Heart left ventricle (tissue), 16 donors: ENCODE measurements at regions not wholly inside any gene's neighbourhood (a gene's known extent, or its start where the extent isn't known, plus 50 kb on each side); places are given as distances from the start of the nearest gene placed in this dataset.
"Not testable (repeated sequence)": the region's sequence is repeated elsewhere in the genome, so short reads cannot be mapped to it uniquely, and the experiment has no call there.

ENCODE experiments used
- ATAC-seq, 4 donors: fragments of 200-7000 bp; cut with Tn5 transposase; one replicate each; pipeline ENCODE4 v1.9.1; 2020 to 2022; ENCODE audit warnings: moderate library complexity in 4 of 4, mild to moderate bottlenecking in 3 of 4, moderate number of reproducible peaks in 1 of 4
- DNase-seq, 5 donors: peaks; one replicate each; pipeline ENCODE4 v3.0.0-alpha.2; 2020
- H3K27ac ChIP-seq, 12 donors: fragments of 200-600 bp; sonication (generic) in 4 of 12; one replicate each; pipeline versions ENCODE4 v1.5.0 to v1.8.0; 2016 to 2022; ENCODE audit warnings: mild to moderate bottlenecking in 2 of 12
- H3K27me3 ChIP-seq, 9 donors: fragments of 200-600 bp; sonication (generic) in 2 of 9; one replicate each; pipeline versions ENCODE4 v1.5.1 to v1.8.0; 2016 to 2022; ENCODE audit warnings: mild to moderate bottlenecking in 3 of 9
- H3K36me3 ChIP-seq, 9 donors: fragments of 200-600 bp; sonication (generic) in 2 of 9; one replicate each; pipeline versions ENCODE4 v1.5.0 to v1.8.0; 2018 to 2022; ENCODE audit warnings: mild to moderate bottlenecking in 2 of 9
- H3K4me1 ChIP-seq, 12 donors: fragments of 200-600 bp; sonication (generic) in 4 of 12; one replicate each; pipeline versions ENCODE4 v1.5.0 to v1.8.0; 2016 to 2022; ENCODE audit warnings: mild to moderate bottlenecking in 3 of 12
- H3K4me3 ChIP-seq, 12 donors: fragments of 200-600 bp; sonication (generic) in 4 of 12; one replicate each; pipeline versions ENCODE4 v1.5.0 to v1.8.0; 2017 to 2022; ENCODE audit warnings: mild to moderate bottlenecking in 9 of 12, moderate library complexity in 4 of 12
- H3K9me3 ChIP-seq, 12 donors: fragments of 200-600 bp; sonication (generic) in 4 of 12; one replicate each; pipeline versions ENCODE4 v1.5.0 to v1.8.0; 2016 to 2022; ENCODE audit warnings: mild to moderate bottlenecking in 1 of 12
- POLR2A ChIP-seq, 2 donors: fragments of 450-650 bp; IDR thresholded peaks; one replicate each; pipeline ENCODE4 v1.6.1; 2017; ENCODE audit warnings: antibody characterized with exemption in 2 of 2, mild to moderate bottlenecking in 2 of 2, moderate library complexity in 2 of 2
- WGBS, 4 donors: extraction: QIAGEN DNeasy Blood & Tissue Kit in 2 of 4; methylation state at CpG; one replicate each; pipeline versions ENCODE4 v1.1.5 to v1.1.7; 2013 to 2018; 5-methylcytosine and 5-hydroxymethylcytosine counted together
- intact Hi-C, 10 donors: fragments of 100-400 bp; cut with DNase I; formaldehyde crosslinking; loops; one replicate each; pipeline versions ENCODE4 v1.11.1 to v1.14.2; 2022
- TF ChIP-seq, protein P1 (sequence below), 12 donors: fragments of 200-600 bp; sonication (generic) in 4 of 12; IDR thresholded peaks; one replicate each; pipeline versions ENCODE4 v1.5.0 to v1.8.0; 2018 to 2022; ENCODE audit warnings: antibody characterized with exemption in 12 of 12, mild to moderate bottlenecking in 5 of 12
- donor health status: ischemic (EF 13 %, LVEDD 7.1; RV severe dilation, severe dysfunction).
- donor health status: healthy with polysubstance abuse.
- donor health status: DM: no; HTN: yes; CAD: no.
- donor health status: DM: no; HTN: no; CAD: no.
- donor health status: ischemic (EF 25% LVEDD 6.9; RV normal size, moderate dysfunction).
- donor health status: ischemic (EF 25% LVEDD 5.7; RV mildly dilated, moderate dysfunction).
- donor health status: healthy.
- donor health status: DM: yes; HTN: yes; CAD: no.
- donor health status: ischemic (EF 35%, LVEDD 5.7; RV mildly dilated, moderate dysfunction).
- donor health status: nonischemic (EF 11% LVEDD 7.7; RV severe dilation, severe dysfunction).
- donor health status: DM: yes; HTN: yes; CAD: no.
- donor health status: PGD.
- donor health status: ischemic (EF 29% LVEDD 5.4; RV normal size, mild dysfunction).
- donor health status: nonischemic (EF 23%, LVEDD 6.1; RV moderate dilation, normal function).

DNA sequence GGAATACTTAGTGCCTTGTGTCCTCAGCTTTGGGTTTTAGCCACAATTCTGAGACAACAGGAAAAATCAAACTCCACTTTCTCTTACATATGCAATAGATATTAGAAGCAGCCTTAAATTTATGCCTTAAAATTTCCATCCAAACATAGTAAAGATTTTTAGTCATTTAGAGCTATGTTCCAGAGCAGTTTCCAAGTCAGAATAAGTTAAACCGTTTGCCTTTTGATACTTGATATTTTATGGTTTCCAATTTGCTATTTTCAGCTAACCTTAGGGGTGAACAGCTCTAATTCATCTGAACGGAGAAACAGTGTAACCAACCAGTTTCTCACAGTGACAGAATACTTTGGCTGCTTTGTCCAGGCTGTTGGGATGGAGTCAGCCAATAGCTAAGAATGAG lies 125.8 kb upstream of the RXFP1 start:
- TF ChIP-seq, protein P1, sequence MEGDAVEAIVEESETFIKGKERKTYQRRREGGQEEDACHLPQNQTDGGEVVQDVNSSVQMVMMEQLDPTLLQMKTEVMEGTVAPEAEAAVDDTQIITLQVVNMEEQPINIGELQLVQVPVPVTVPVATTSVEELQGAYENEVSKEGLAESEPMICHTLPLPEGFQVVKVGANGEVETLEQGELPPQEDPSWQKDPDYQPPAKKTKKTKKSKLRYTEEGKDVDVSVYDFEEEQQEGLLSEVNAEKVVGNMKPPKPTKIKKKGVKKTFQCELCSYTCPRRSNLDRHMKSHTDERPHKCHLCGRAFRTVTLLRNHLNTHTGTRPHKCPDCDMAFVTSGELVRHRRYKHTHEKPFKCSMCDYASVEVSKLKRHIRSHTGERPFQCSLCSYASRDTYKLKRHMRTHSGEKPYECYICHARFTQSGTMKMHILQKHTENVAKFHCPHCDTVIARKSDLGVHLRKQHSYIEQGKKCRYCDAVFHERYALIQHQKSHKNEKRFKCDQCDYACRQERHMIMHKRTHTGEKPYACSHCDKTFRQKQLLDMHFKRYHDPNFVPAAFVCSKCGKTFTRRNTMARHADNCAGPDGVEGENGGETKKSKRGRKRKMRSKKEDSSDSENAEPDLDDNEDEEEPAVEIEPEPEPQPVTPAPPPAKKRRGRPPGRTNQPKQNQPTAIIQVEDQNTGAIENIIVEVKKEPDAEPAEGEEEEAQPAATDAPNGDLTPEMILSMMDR (IDR thresholded peaks at IDR 0.05): no peak
- TF ChIP-seq POLR2A (IDR thresholded peaks at IDR 0.05): no peak
- no peak for ATAC-seq
- Histone ChIP-seq H3K4me1 (no peaks in the 10 kb centered on the region), H3K27me3 (no peaks in the 10 kb centered on the region), H3K36me3 (no peaks in the 10 kb centered on the region), H3K4me3 (no peak overlapping the region), H3K27ac (no peak overlapping the region), H3K9me3 (peaks cover 0 to 7% (median 0%) of the 10 kb centered on the region in 12 donors)
- no peak for DNase-seq
- WGBS, 4 donors: 55 to 69% (median 65%) methylated on average over 2 of the region's 2 CpGs
- intact Hi-C loops: no loop called here

DNA sequence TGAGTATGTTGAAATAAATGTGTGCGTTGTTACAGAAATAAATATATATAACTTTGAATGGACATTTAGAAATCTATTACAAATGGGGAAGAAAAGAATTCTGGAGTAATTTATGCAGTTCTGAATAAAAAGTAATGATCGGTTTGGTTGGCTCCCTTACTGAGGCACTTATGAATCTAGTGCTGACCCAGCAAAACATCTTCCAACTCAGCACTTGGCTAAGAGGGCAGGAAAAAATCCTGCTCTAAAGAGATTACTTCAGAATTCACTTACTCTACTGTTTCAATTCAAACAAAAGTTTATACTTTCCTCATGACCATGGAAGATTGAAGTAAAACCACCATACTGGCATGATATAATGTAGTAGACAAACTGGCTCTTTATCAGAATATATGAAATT lies 123.9 kb upstream of the RXFP1 start:
- Histone ChIP-seq H3K27me3 (no peaks in the 10 kb centered on the region), H3K4me1 (no peaks in the 10 kb centered on the region), H3K27ac (no peak overlapping the region), H3K4me3 (no peak overlapping the region), H3K36me3 (no peaks in the 10 kb centered on the region), H3K9me3 (peaks cover 0 to 3% (median 0%) of the 10 kb centered on the region in 12 donors)
- no peak for TF ChIP-seq POLR2A (IDR thresholded peaks at IDR 0.05)
- TF ChIP-seq, protein P1 (IDR thresholded peaks at IDR 0.05): no peak
- WGBS, 4 donors: 86 to 91% (median 87%) methylated on average over 2 of the region's 2 CpGs
- intact Hi-C loops: no loop called here
- ATAC-seq: no peak
- no peak for DNase-seq

DNA sequence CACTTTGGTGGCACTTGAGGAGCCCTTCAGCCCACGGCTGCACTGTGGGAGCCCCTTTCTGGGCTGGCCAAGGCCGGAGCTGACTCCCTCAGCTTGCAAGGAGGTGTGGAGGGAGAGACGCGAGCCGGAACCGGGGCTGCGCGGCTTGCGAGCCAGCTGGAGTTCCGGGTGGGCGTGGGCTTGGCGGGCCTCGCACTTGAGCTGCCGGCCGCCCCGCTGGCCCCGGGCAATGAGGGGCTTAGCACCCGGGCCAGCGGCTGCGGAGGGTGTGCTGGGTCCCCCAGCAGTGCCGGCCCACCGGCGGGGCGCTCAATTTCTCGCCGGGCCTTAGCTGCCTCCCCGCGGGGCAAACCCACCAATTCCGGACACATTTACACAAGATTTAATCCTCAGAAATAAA lies 113.7 kb upstream of the RXFP1 start:
- H3K36me3 ChIP-seq, intact Hi-C loops, H3K4me3 ChIP-seq, H3K4me1 ChIP-seq, H3K27ac ChIP-seq, ATAC-seq, H3K27me3 ChIP-seq, DNase-seq: not testable (repeated sequence)
- peaks cover 0 to 14% (median 1%) of the 10 kb centered on the region in 12 donors for H3K9me3 ChIP-seq
- 91 to 93% (median 93%) methylated on average over 18 to 29 of the region's 29 CpGs for WGBS, 4 donors

DNA sequence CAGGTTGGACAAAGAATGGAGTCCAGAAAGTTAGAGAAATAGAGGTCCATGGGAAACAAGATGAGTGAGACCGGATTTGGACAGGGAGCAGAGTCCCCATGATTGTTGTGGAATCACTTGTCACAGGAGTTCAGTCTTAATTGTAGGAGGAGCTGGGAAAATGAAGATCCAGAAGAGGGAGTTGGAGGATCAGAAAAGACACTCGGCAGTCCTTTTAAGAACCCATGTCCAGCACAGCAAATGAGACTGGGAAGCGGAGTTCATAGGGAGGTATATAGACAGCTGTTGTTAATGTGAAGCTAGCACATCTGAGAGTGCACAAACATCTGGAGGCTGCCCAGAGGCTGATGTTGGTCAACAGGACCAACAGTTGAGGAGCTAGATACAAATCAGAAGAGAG lies 111.4 kb upstream of the RXFP1 start:
- ATAC-seq: no peak
- Histone ChIP-seq H3K27ac (no peak overlapping the region), H3K4me3 (no peak overlapping the region), H3K27me3 (no peaks in the 10 kb centered on the region), H3K9me3 (peaks cover 0 to 6% (median 0%) of the 10 kb centered on the region in 12 donors), H3K4me1 (no peaks in the 10 kb centered on the region), H3K36me3 (no peaks in the 10 kb centered on the region)
- 58 to 75% (median 65%) methylated on average over 3 of the region's 3 CpGs for WGBS, 4 donors
- no peak for DNase-seq
- no peak for TF ChIP-seq POLR2A (IDR thresholded peaks at IDR 0.05)
- TF ChIP-seq, protein P1 (IDR thresholded peaks at IDR 0.05): no peak
- intact Hi-C loops: no loop called here

DNA sequence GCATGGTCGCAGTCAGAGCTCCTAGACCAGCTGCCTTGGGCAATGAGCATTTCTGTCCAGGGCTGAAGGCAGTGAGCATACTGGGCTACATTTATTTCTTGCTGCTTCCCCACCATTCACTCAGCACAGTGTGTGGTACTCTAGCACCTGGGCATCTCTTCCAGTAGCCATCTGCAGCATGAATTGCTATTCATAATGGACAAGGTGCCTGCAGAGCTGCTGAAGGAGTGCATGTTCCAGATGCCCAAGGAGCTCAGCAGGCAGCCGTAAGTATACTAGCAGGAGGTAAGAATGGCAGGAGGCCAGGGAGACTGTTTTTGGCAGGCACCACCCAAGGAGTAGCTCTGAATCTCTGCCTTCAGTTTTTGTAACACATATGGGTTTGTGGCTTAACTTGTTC lies 110.4 kb upstream of the RXFP1 start:
- Histone ChIP-seq H3K36me3 (no peaks in the 10 kb centered on the region), H3K4me3 (no peak overlapping the region), H3K27me3 (no peaks in the 10 kb centered on the region), H3K4me1 (no peaks in the 10 kb centered on the region), H3K27ac (no peak overlapping the region), H3K9me3 (peaks cover 0 to 5% (median 0%) of the 10 kb centered on the region in 12 donors)
- 35 to 58% (median 51%) methylated on average over 2 of the region's 2 CpGs for WGBS, 4 donors
- no peak for TF ChIP-seq POLR2A (IDR thresholded peaks at IDR 0.05)
- TF ChIP-seq, protein P1 (IDR thresholded peaks at IDR 0.05): no peak
- intact Hi-C loops: no loop called here
- no peak for DNase-seq
- no peak for ATAC-seq

DNA sequence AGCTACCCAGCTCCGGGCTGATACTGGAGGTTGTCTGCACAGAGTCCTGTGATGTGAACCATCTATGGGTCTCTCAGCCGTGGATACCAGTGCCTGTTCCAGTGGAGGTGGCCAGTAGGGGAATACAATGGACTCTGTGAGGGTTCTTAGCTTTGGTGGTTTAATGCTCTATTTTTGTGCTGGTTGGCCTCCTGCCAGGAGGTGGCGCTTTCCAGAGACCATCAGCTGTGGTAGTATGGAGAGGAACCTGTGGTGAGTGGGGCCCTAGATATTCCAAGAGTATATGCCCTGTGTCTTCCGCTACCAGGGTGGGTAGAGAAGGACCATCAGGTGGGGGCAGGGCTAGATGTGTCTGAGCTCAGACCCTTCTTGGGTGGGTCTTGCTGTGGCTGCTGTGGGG lies 103.0 kb upstream of the RXFP1 start:
- WGBS, 4 donors: 84 to 89% (median 86%) methylated on average over 4 of the region's 4 CpGs
- DNase-seq, H3K9me3 ChIP-seq, H3K4me1 ChIP-seq, H3K27me3 ChIP-seq, H3K27ac ChIP-seq, H3K36me3 ChIP-seq, intact Hi-C loops, H3K4me3 ChIP-seq, ATAC-seq: not testable (repeated sequence)
